Left lobe of liver (tissue), 2 donors: ENCODE measurements at regions not wholly inside any gene's neighbourhood (a gene's known extent, or its start where the extent isn't known, plus 50 kb on each side); places are given as distances from the start of the nearest gene placed in this dataset.

Experiments used
- ATAC-seq: fragments of 200-7000 bp; cut with Tn5 transposase; one replicate; pipeline ENCODE4 v1.9.1; 2020; ENCODE audit warnings: mild to moderate bottlenecking, moderate library complexity
- DNase-seq: peaks from one replicate; pipeline ENCODE4 v3.0.0-alpha.2; 2020; ENCODE audit warnings: low spot score
- donor health status: DM: no; HTN: no; CAD: no; lungs with moderate emphysema.
- donor health status: DM: no; HTN: yes; CAD: no.

GRCh38 chr3:152709659-152710058 lies 125.3 kb upstream of the P2RY1 start:
- ATAC-seq: no peak
- DNase-seq: no peak

GRCh38 chr3:152710549-152710948 lies 124.4 kb upstream of the P2RY1 start:
- DNase-seq: no peak
- no peak for ATAC-seq

GRCh38 chr3:152713989-152714388 lies 120.9 kb upstream of the P2RY1 start:
- ATAC-seq (no peak), DNase-seq (no peak)

- ATAC-seq (no peak), DNase-seq (no peak)
These were observed 120.4 kb upstream of the P2RY1 start for GRCh38 chr3:152714507-152714906.

- ATAC-seq (no peak), DNase-seq (no peak)
These were observed 117.7 kb upstream of the P2RY1 start for GRCh38 chr3:152717252-152717651.

- DNase-seq (no peak), ATAC-seq (no peak)
These were observed 116.1 kb upstream of the P2RY1 start for GRCh38 chr3:152718810-152719209.

GRCh38 chr3:152719264-152719663 lies 115.7 kb upstream of the P2RY1 start:
- ATAC-seq (no peak), DNase-seq (no peak)

GRCh38 chr3:152720951-152721718 lies 113.8 kb upstream of the P2RY1 start:
- ATAC-seq (no peak), DNase-seq (no peak)

GRCh38 chr3:152724270-152724669 lies 110.7 kb upstream of the P2RY1 start:
- ATAC-seq: no peak
- no peak for DNase-seq

GRCh38 chr3:152728231-152728980 lies 106.5 kb upstream of the P2RY1 start:
- DNase-seq: no peak
- no peak for ATAC-seq

GRCh38 chr3:152729906-152730305 lies 105.0 kb upstream of the P2RY1 start:
- DNase-seq (no peak), ATAC-seq (no peak)

GRCh38 chr3:152731511-152731910 lies 103.4 kb upstream of the P2RY1 start:
- DNase-seq: no peak

GRCh38 chr3:152733584-152734119 lies 101.3 kb upstream of the P2RY1 start:
- DNase-seq (no peak), ATAC-seq (no peak)

More at GRCh38 chr3:152731511-152731910, 103.4 kb upstream of the P2RY1 start:
- no peak for ATAC-seq

GRCh38 chr3:152737021-152737908 lies 97.7 kb upstream of the P2RY1 start:
- ATAC-seq (no peak), DNase-seq (no peak)

- DNase-seq: no peak
- no peak for ATAC-seq
These were observed 96.3 kb upstream of the P2RY1 start for GRCh38 chr3:152738656-152739055.

- no peak for ATAC-seq
These were observed 92.3 kb upstream of the P2RY1 start for GRCh38 chr3:152742368-152743347.

GRCh38 chr3:152745646-152746045 lies 89.3 kb upstream of the P2RY1 start:
- ATAC-seq (no peak), DNase-seq (no peak)

More at GRCh38 chr3:152742368-152743347, 92.3 kb upstream of the P2RY1 start:
- DNase-seq: no peak

GRCh38 chr3:152754303-152754702 lies 80.6 kb upstream of the P2RY1 start:
- no peak for ATAC-seq

GRCh38 chr3:152756807-152757206 lies 78.1 kb upstream of the P2RY1 start:
- DNase-seq: no peak
- ATAC-seq: no peak

More at GRCh38 chr3:152754303-152754702, 80.6 kb upstream of the P2RY1 start:
- DNase-seq: no peak
